Stomach (tissue), 8 donors: ENCODE measurements at regions not wholly inside any gene's neighbourhood (a gene's known extent, or its start where the extent isn't known, plus 50 kb on each side); places are given as distances from the start of the nearest gene placed in this dataset.

Source experiments
- DNase-seq, 2 donors: peaks; one replicate each; pipeline versions ENCODE4 v3.0.0 to v3.0.0-alpha.2; 2013 to 2019
- H3K27ac ChIP-seq, 5 donors: fragments of 200-600 bp in 4 of 5; sonication (generic) in 4 of 5; one replicate each; pipeline ENCODE4 v1.5.1; 2013 to 2019; ENCODE audit warnings: mild to moderate bottlenecking in 1 of 5, moderate library complexity in 1 of 5
- H3K27me3 ChIP-seq, 3 donors: fragments of 200-600 bp; sonication (generic); one replicate each; pipeline ENCODE4 v1.5.1; 2017 to 2019; ENCODE audit warnings: mixed run types in 1 of 3
- H3K36me3 ChIP-seq, 4 donors: fragments of 200-600 bp; sonication (generic); 1 replicate in 3 of 4; 2 replicates in 1 of 4; pipeline ENCODE4 v1.5.1; 2016 to 2019
- H3K4me1 ChIP-seq, 4 donors: fragments of 200-600 bp; sonication (generic); one replicate each; pipeline ENCODE4 v1.5.1; 2016 to 2019
- H3K4me3 ChIP-seq, 4 donors: fragments of 200-600 bp; sonication (generic) in 3 of 4; one replicate each; pipeline ENCODE4 v1.5.1; 2016 to 2019; ENCODE audit warnings: mild to moderate bottlenecking in 1 of 4
- H3K9me3 ChIP-seq, 4 donors: fragments of 200-600 bp; sonication (generic); one replicate each; pipeline ENCODE4 v1.5.1; 2016 to 2019
- CTCF ChIP-seq, 7 experiments: fragments of 450-650 bp in 4 of 7; fragments of 200-600 bp in 3 of 7; sonication (generic) in 3 of 7; IDR thresholded peaks; one replicate each; pipeline ENCODE4 v1.5.1; 2016 to 2019; ENCODE audit warnings: antibody characterized with exemption in 7 of 7, control low read depth in 2 of 7, mild to moderate bottlenecking in 1 of 7
- EP300 ChIP-seq: sonication (generic); formaldehyde crosslinking; IDR thresholded peaks from one replicate; pipeline ENCODE4 v1.6.1; 2017; ENCODE audit warnings: antibody characterized with exemption
- POLR2A ChIP-seq, 4 donors: fragments of 450-650 bp; IDR thresholded peaks; one replicate each; pipeline ENCODE4 v1.6.1; 2016; ENCODE audit warnings: antibody characterized with exemption in 4 of 4, control low read depth in 2 of 4, mild to moderate bottlenecking in 1 of 4, moderate library complexity in 1 of 4
- POLR2AphosphoS5 ChIP-seq, 3 donors: sonication (generic); formaldehyde crosslinking; IDR thresholded peaks; one replicate each; pipeline ENCODE4 v1.6.1; 2016; ENCODE audit warnings: antibody characterized with exemption in 3 of 3
- WGBS, 5 donors: extraction: QIAGEN DNeasy Blood & Tissue Kit in 3 of 5; methylation state at CpG; one replicate each; pipeline versions ENCODE4 v1.1.5 to v1.1.7; 2013 to 2018; 5-methylcytosine and 5-hydroxymethylcytosine counted together
- intact Hi-C: fragments of 100-400 bp; cut with DNase I; formaldehyde crosslinking; loops from one replicate; pipeline ENCODE4 v1.15.1; 2023; ENCODE audit warnings: low total_unique reads
- donor health status: healthy with polysubstance abuse.
- donor health status: Bipolar disorder and iron deficiency.
- donor health status: healthy.

- no peak overlapping the region for H3K27ac ChIP-seq
- no peak overlapping the region for H3K4me3 ChIP-seq
- no peaks in the 10 kb centered on the region for H3K4me1 ChIP-seq
- TF ChIP-seq POLR2A (IDR thresholded peaks at IDR 0.05), result no peak
- no peak for TF ChIP-seq POLR2AphosphoS5 (IDR thresholded peaks at IDR 0.05)
- no peak for TF ChIP-seq EP300
- no peak for TF ChIP-seq CTCF (IDR thresholded peaks at IDR 0.05)
- intact Hi-C loops, result no loop called here
- 72 to 90% (median 83%) methylated on average over 3 of the region's 3 CpGs for WGBS, 5 donors
- no peaks in the 10 kb centered on the region for H3K9me3 ChIP-seq
- H3K27me3 ChIP-seq, result no peaks in the 10 kb centered on the region
- H3K36me3 ChIP-seq, result no peaks in the 10 kb centered on the region
- DNase-seq, result no peak
Measured at GRCh38 chr5:152102057-152102456, 177.4 kb upstream of the GLRA1 start.

- no peak for TF ChIP-seq POLR2A (IDR thresholded peaks at IDR 0.05)
- no peak for TF ChIP-seq EP300
- no peak for TF ChIP-seq POLR2AphosphoS5 (IDR thresholded peaks at IDR 0.05)
- TF ChIP-seq CTCF (IDR thresholded peaks at IDR 0.05), result no peak
- Histone ChIP-seq H3K27ac (no peak overlapping the region), H3K9me3 (no peaks in the 10 kb centered on the region), H3K27me3 (no peaks in the 10 kb centered on the region), H3K4me3 (no peak overlapping the region), H3K36me3 (no peaks in the 10 kb centered on the region), H3K4me1 (no peaks in the 10 kb centered on the region)
- DNase-seq, result no peak
- intact Hi-C loops, result no loop called here
Measured at GRCh38 chr5:152100462-152100861, 175.8 kb upstream of the GLRA1 start.

GRCh38 chr5:152097128-152097527 is 172.5 kb upstream of the GLRA1 start:
- WGBS, 5 donors, result 31 to 64% (median 55%) methylated on average over 1 of the region's 1 CpG
- H3K4me3 ChIP-seq, result no peak overlapping the region
- TF ChIP-seq CTCF (IDR thresholded peaks at IDR 0.05), result no peak
- no peak for TF ChIP-seq EP300
- no peak for TF ChIP-seq POLR2A (IDR thresholded peaks at IDR 0.05)
- TF ChIP-seq POLR2AphosphoS5 (IDR thresholded peaks at IDR 0.05), result no peak
- H3K9me3 ChIP-seq, result no peaks in the 10 kb centered on the region
- DNase-seq, result no peak
- no peaks in the 10 kb centered on the region for H3K4me1 ChIP-seq
- no peaks in the 10 kb centered on the region for H3K36me3 ChIP-seq
- no peaks in the 10 kb centered on the region for H3K27me3 ChIP-seq
- H3K27ac ChIP-seq, result no peak overlapping the region
- intact Hi-C loops, result no loop called here

- DNase-seq, result no peak
- Histone ChIP-seq H3K36me3 (no peaks in the 10 kb centered on the region), H3K27me3 (no peaks in the 10 kb centered on the region), H3K4me1 (no peaks in the 10 kb centered on the region), H3K9me3 (no peaks in the 10 kb centered on the region), H3K4me3 (no peak overlapping the region), H3K27ac (no peak overlapping the region)
- WGBS, 5 donors, result 68 to 82% (median 75%) methylated on average over 2 of the region's 2 CpGs
- TF ChIP-seq CTCF (IDR thresholded peaks at IDR 0.05) (no peak), EP300 (no peak), POLR2A (IDR thresholded peaks at IDR 0.05) (no peak), POLR2AphosphoS5 (IDR thresholded peaks at IDR 0.05) (no peak)
- intact Hi-C loops, result no loop called here
Measured at GRCh38 chr5:152094716-152095115, 170.1 kb upstream of the GLRA1 start.
